ENCODE measurements at regions not wholly inside any gene's neighbourhood (a gene's known extent, or its start where the extent isn't known, plus 50 kb on each side); places are given as distances from the start of the nearest gene placed in this dataset.
"Not testable (repeated sequence)": the region's sequence is repeated elsewhere in the genome, so short reads cannot be mapped to it uniquely, and the experiment has no call there.

DNA sequence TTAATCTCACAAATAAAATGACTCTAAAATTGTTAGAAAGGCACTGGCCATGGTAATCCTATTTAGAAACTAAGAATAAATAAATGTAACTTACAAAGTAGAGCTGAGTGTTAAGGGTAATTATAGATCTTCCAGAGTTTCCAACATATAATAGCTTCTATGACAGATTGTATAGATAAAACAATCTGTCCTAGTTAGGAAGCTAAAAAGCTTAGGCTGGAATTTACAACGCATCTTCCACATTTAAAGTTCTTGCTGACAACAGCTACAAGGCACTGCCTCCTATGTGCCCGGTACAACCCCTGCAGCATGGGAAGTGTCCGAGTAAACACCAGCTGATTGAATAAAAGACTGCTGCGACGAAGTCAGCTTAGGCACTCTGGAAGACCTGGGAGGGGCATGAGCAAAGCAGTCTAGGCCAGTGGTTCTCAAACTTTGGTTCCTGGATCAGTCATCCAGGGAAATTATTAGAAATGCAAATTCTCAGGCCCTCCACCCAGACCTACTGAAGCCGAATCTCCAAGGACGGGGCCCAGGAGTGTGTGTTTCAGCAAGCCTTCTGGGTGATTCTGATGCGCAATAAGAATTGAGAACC is 635.6 kb upstream of the TBX3 start:
- DNase-seq (ENCODE audit: low spot score): no peak

GRCh38 chr12:115313929-115314328 is 630.0 kb upstream of the TBX3 start:
- no peak for DNase-seq (ENCODE audit: low spot score)

- no peak for DNase-seq (ENCODE audit: low spot score)
Observed at GRCh38 chr12:115312901-115313300, 628.9 kb upstream of the TBX3 start.

DNA sequence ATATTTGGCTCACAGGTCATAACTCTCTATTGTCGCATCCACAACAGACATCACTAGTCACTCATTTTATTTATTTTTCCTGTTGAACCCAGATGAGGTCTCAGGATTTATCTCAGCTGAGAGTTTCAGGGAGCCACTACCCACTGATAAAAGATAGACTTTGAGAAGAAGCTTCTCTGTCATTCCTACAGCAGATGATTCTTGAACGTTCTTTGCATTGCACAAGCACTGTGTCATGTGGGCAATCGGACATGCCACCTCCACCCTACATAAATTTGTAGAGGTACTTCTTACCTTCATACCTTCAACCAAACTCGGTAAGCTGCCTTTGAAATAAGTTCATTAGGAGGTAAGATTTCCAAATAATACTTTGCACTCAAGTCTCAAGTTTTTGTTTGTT is 627.9 kb upstream of the TBX3 start:
- no peak for DNase-seq (ENCODE audit: low spot score)

DNA sequence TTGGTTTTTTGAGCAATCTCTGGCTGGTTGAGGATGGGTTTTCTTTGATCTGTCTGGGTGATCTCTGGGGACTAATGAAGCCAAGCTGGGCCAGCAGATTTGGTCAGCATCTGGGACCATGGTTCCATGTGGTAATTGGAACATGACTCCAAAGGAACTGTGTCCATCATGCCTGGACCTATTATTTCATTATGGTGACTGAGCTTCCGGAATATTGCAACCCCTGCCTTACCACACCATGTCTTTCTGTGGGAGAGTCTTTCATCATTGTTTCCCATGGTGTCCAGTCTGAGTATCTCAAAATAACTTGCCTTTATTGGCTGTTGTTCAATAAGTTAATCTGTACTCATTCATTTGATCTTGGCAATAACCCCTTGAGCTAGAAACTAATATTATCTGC is 624.9 kb upstream of the TBX3 start:
- DNase-seq (ENCODE audit: low spot score): no peak

DNA sequence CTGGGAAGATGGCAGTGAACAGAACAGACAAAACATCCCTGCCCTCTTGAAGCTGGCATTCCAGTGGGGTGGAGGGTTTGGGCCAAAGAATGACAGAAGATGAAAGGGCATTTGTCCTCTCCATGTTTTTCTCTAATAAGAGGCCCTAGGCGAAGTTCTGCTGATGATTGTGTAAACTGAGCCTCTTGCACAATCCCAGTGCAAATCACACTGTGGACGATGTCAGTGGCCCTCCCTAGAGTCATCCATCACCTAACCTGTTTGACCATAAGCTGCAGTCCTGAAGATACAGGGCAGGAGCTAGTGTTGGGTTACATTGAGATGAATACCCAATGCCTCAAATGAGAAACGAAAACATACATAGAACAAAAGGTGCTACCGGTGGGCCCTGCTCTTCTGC is 622.4 kb upstream of the TBX3 start:
- no peak for DNase-seq (ENCODE audit: low spot score)

- no peak for DNase-seq (ENCODE audit: low spot score)
Observed at GRCh38 chr12:115305867-115306266, 621.9 kb upstream of the TBX3 start.

DNA sequence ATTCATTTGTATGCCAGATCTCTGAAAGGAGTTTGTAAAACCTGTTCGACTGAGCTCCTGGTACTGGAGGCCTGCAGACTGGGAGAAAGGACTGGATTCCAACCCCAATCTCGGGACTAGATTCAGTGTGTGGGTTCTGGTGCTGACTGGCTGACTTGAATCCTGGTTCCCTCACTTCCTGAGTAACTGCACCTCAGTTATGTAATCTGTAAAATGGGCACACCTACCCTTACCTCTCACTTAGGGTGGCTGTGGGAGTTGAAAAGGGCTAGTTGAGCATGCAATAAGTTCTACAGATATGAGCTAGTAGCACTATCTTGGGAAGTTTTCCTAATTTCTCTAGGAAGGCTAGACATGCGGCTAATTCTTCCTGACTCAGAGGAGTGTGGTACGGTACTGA is 621.3 kb upstream of the TBX3 start:
- no peak for DNase-seq (ENCODE audit: low spot score)

DNA sequence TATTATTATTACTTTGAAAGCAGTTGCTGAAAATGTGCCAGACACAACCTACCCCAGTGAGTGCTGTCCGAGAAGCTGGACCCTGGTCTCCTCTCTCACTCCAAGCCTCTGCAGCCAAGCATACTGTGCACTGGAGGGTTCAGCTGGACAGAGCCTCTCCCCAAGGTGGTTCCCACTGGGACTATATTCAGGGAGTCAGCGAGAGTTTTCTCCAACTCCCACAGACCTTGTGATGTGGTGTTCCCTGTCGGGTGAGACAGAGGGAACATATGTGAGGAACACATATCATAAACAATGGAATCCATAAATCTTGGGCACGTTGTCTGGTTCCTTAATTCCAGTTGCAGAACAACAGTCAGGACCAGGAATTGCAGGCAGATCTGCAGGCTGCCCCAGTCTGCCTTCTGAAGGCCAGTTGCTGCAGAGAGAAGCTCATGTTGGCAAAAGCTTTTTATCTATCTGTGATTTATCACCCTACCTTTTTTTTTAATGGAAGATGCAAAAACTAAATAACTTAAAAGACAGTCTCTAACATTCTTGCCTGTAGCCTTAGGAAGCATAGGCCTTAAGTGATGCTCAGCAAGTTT is 619.8 kb upstream of the TBX3 start:
- no peak for DNase-seq (ENCODE audit: low spot score)

- DNase-seq (ENCODE audit: low spot score): no peak
Observed at GRCh38 chr12:115297445-115297844, 613.5 kb upstream of the TBX3 start.

- DNase-seq (ENCODE audit: low spot score): no peak
Observed at GRCh38 chr12:115296613-115297198, 612.7 kb upstream of the TBX3 start.

- DNase-seq (ENCODE audit: low spot score): no peak
Observed at GRCh38 chr12:115295886-115296285, 611.9 kb upstream of the TBX3 start.

DNA sequence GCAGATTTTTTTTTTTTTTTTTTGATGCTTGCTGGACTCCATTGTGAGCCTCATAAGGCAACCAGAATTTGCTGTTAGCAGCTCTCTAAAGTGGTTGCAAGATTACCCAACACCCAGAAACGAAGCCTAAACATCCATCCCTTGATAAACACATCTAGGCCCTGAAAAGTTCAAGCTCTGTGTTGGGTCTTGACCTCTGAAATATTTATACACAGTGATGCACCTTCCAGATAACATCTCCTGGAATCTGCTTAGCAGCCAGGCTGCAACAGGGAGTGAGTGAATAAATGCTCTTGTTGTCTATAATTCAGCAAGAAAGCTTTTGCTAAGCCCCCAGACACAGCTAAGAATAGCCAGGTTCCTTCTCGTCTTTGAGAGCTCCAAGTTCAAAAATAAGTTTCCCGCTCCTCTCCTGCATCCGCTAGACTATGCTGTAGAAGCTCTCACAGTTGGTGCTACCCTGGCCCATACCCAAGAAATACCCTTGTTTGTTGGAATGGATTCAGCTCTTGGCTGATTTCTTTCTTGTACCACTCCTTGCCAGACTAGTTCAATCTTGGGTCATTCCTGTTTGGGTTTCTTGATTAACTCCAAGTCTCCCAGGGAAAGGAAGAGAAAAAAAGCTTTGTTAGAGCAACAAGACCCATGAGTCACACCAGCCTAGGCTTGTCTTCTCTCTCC is 610.6 kb upstream of the TBX3 start:
- DNase-seq (ENCODE audit: low spot score): no peak

- DNase-seq (ENCODE audit: low spot score): not testable (repeated sequence)
Observed at GRCh38 chr12:115285429-115285828, 601.5 kb upstream of the TBX3 start.

- DNase-seq (ENCODE audit: low spot score): no peak
Observed at GRCh38 chr12:115273456-115273855, 589.5 kb upstream of the TBX3 start.

DNA sequence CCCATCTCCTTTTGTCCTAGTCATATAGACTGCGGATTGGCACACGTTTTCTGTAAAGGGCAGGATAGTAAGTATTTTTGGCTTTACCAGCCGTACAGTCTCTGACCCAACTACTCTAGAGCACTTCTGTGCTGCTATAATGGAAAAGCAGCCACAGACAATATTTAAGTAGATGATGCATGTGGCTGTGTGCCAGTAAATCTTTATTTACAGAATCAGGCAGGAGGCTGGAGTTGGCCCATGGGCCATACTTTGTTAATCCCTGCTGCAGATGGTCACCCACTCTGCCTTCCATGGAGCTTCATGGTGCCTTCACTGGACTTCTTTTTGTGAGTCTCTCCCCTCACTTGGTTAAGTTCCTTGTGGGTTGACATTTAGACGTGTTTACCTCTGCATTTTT is 584.5 kb upstream of the TBX3 start:
- DNase-seq (ENCODE audit: low spot score): no peak

DNA sequence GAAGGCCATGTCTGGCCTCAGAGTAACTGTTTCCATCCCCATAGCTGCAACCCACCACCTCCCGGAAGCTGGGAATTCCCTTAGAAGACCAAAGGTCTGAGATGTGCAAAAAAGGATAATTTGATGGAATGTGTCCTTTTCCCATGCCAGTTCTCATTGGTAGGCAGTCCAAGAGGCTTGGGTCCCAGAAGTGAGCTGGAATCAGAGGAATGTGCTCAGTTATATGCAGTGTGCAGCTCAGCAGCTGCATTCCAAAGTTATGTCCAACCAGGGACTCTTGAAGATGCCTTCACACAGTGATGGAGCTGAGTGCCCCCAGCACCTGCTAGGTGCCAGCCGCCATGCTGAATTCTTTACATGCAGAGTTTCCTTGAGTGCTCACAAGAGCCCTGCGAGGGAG is 583.9 kb upstream of the TBX3 start:
- DNase-seq (ENCODE audit: low spot score): no peak

GRCh38 chr12:115267464-115267863 is 583.5 kb upstream of the TBX3 start:
- DNase-seq (ENCODE audit: low spot score): no peak

- no peak for DNase-seq (ENCODE audit: low spot score)
Observed at GRCh38 chr12:115264605-115265004, 580.6 kb upstream of the TBX3 start.

DNA sequence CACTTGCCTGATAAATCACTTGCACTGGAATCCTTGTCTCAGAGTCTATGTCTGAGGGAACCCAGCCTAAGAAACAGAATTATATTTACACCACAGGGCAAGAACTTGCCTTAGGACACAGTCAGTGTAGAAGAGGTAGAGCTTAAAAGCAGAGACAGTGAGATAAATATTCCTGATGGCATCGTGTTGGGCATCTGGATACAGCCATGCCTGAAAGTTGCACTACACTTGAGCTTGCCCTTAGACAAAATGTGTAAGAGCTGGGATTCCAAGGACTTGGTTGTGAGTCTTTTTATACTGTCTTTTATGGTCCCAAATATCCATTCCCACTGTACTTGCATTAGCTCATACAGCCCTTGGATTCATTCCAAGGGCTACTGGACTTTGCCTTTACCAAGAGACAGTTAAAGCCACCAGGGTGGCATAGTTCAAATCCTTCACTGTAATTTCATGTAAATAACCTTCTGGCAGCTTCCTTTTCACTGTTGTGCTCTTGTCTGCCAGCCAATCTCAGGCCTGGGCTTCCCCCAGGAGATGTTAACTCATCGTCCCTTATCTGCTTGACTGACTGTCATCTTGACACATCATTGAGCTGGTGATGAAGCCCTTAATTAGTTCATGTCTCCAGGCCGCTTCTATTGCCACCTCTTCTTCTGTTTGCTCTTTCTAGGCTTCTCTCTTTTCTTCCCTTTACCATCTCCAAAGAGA is 577.9 kb upstream of the TBX3 start:
- DNase-seq (ENCODE audit: low spot score): no peak

DNA sequence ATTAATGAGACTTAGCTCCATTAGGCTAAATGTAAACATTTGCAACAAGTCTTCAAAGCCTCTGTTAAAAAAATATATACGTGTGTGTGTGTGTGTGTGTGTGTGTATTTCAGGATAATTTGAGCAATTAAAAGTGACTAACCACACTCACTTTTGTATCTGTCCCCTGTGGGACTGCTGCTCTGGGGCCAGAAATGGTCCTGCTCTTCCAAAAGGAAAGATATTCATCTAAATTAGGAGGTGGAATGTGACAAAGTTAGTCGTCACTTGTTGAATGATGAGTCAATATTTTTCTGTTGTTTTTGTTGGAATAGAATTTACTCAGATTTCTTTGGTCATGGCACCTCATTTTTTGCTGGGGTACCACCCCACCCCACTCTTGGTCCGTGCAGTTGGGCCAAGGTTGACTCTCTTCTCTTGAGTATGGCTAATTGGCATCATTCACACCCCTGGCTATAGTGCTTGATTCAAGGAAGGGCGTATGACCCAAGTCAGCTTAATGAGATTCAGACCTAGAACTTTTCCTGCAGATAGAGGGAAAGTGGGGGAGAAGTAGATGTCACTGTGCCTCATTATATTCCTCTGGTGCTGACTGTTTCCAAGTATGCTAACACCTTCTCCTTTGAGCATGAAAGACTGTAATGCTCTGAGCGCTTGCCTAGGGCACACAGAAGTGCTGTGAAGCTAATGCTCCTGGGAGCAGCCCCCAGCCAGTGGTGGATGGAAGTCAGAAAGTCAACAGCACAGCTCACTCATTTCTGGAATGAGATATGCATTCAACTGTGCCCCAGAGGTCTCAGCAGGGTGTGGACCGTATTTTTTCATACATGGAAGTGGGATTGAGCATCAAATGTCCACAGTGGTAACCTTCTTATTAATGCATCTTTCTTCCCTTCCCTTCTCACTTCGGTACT is 577.0 kb upstream of the TBX3 start:
- no peak for DNase-seq (ENCODE audit: low spot score)

All from iPS-NIHi11 (cell line).